ENCODE measurements at regions not wholly inside any gene's neighbourhood (a gene's known extent, or its start where the extent isn't known, plus 50 kb on each side); places are given as distances from the start of the nearest gene placed in this dataset.

GRCh38 chr17:56739376-56739775 lies 94.3 kb downstream of the C17orf67 start:
- H4K20me1 ChIP-seq (ENCODE audit: insufficient read depth), result no peaks in the 10 kb centered on the region
- H3K27me3 ChIP-seq (ENCODE audit: insufficient read depth, low read depth), result peaks cover 26% of the 10 kb centered on the region
- no peaks in the 10 kb centered on the region for H3K36me3 ChIP-seq (ENCODE audit: low read depth)
- no TSS peak for BruUV-seq (replicated peaks)
- H3K27ac ChIP-seq, result no peak overlapping the region
- no peak overlapping the region for H2AFZ ChIP-seq
- CTCF ChIA-PET, result no interaction called here
- no peak for DNase-seq
- intact Hi-C loops (cut with micrococcal nuclease; ENCODE audit: unreplicated experiment), result no loop called here
- no peaks in the 10 kb centered on the region for H3K9me3 ChIP-seq (ENCODE audit: insufficient read depth, low read depth)
- POLR2A ChIA-PET (ENCODE audit: unreplicated experiment), result no interaction called here
- H3F3A ChIP-seq (ENCODE audit: insufficient read depth, low read depth), result no peaks in the 10 kb centered on the region
- H3K9me2 ChIP-seq (ENCODE audit: insufficient read depth), result no peaks in the 10 kb centered on the region
- TF ChIP-seq EZH2 (IDR thresholded peaks at IDR 0.05; ENCODE audit: low read depth), result no peak
- TF ChIP-seq, protein P1, sequence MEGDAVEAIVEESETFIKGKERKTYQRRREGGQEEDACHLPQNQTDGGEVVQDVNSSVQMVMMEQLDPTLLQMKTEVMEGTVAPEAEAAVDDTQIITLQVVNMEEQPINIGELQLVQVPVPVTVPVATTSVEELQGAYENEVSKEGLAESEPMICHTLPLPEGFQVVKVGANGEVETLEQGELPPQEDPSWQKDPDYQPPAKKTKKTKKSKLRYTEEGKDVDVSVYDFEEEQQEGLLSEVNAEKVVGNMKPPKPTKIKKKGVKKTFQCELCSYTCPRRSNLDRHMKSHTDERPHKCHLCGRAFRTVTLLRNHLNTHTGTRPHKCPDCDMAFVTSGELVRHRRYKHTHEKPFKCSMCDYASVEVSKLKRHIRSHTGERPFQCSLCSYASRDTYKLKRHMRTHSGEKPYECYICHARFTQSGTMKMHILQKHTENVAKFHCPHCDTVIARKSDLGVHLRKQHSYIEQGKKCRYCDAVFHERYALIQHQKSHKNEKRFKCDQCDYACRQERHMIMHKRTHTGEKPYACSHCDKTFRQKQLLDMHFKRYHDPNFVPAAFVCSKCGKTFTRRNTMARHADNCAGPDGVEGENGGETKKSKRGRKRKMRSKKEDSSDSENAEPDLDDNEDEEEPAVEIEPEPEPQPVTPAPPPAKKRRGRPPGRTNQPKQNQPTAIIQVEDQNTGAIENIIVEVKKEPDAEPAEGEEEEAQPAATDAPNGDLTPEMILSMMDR (conservative IDR thresholded peaks at IDR 0.05), result no peak
- no peaks in the 10 kb centered on the region for H3K4me1 ChIP-seq (replicated peaks; ENCODE audit: insufficient read depth)
- no peaks in the 10 kb centered on the region for H3K79me2 ChIP-seq (ENCODE audit: low read depth)
- no peak overlapping the region for H3K4me2 ChIP-seq
- H3K4me3 ChIP-seq, result no peak overlapping the region

DNA sequence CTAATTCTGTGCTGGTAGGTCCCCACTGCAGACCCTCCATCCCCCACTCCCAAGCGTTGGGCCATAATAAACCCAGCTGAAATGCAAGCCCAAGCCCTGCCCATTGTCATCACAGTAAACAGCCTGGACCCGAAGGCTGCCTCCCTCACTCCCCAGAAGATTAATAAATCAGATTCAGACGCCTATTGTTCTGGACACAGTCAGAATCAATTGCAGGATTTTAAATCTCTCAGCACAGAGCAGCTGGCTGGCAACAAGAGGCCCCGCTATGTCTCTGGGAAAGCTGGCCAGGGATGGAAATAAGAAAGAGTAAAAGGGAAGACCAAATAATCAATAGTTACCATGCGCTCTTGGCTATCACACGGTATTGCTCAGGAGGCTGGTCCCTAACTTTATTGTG lies 93.9 kb downstream of the C17orf67 start:
- no peak for TF ChIP-seq EZH2 (IDR thresholded peaks at IDR 0.05; ENCODE audit: low read depth)
- TF ChIP-seq, protein P1 (conservative IDR thresholded peaks at IDR 0.05), result no peak
- Histone ChIP-seq H3K4me1 (replicated peaks; ENCODE audit: insufficient read depth) (no peaks in the 10 kb centered on the region), H2AFZ (no peak overlapping the region), H3K79me2 (ENCODE audit: low read depth) (no peaks in the 10 kb centered on the region), H3K4me2 (no peak overlapping the region), H3K4me3 (no peak overlapping the region), H3K9me3 (ENCODE audit: insufficient read depth, low read depth) (no peaks in the 10 kb centered on the region), H4K20me1 (ENCODE audit: insufficient read depth) (no peaks in the 10 kb centered on the region), H3F3A (ENCODE audit: insufficient read depth, low read depth) (no peaks in the 10 kb centered on the region), H3K9me2 (ENCODE audit: insufficient read depth) (no peaks in the 10 kb centered on the region), H3K27ac (no peak overlapping the region), H3K36me3 (ENCODE audit: low read depth) (no peaks in the 10 kb centered on the region), H3K27me3 (ENCODE audit: insufficient read depth, low read depth) (peaks cover 26% of the 10 kb centered on the region)
- intact Hi-C loops (cut with micrococcal nuclease; ENCODE audit: unreplicated experiment), result no loop called here
- DNase-seq, result no peak
- no TSS peak for BruUV-seq (replicated peaks)
- CTCF ChIA-PET, result no interaction called here
- POLR2A ChIA-PET (ENCODE audit: unreplicated experiment), result no interaction called here

DNA sequence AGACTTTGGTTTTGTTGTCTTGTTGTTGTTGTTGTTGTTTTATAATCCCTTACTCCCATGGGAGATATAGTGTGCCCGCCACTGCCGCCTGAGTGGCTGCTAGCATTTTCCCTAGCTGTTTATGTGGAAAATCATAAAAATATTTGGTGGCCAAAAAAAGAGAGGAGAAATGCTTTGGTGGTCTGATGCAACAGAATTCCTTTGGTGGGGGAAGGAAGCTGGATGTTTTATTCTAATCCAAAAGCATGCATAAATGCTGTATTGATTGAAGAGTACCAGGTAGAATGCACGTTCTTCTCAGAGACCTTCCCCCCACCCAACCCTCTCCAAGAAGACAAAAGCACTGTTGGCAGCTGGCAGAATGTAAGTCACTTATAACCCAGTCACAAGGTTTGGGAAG lies 93.2 kb downstream of the C17orf67 start:
- POLR2A ChIA-PET (ENCODE audit: unreplicated experiment), result no interaction called here
- Histone ChIP-seq H3K9me2 (ENCODE audit: insufficient read depth) (no peaks in the 10 kb centered on the region), H2AFZ (no peak overlapping the region), H3K9me3 (ENCODE audit: insufficient read depth, low read depth) (no peaks in the 10 kb centered on the region), H4K20me1 (ENCODE audit: insufficient read depth) (no peaks in the 10 kb centered on the region), H3F3A (ENCODE audit: insufficient read depth, low read depth) (no peaks in the 10 kb centered on the region), H3K36me3 (ENCODE audit: low read depth) (no peaks in the 10 kb centered on the region), H3K27me3 (ENCODE audit: insufficient read depth, low read depth) (peaks cover 26% of the 10 kb centered on the region), H3K79me2 (ENCODE audit: low read depth) (no peaks in the 10 kb centered on the region), H3K4me1 (replicated peaks; ENCODE audit: insufficient read depth) (no peaks in the 10 kb centered on the region), H3K4me3 (no peak overlapping the region), H3K4me2 (no peak overlapping the region), H3K27ac (no peak overlapping the region)
- intact Hi-C loops (cut with micrococcal nuclease; ENCODE audit: unreplicated experiment), result no loop called here
- TF ChIP-seq, protein P1 (conservative IDR thresholded peaks at IDR 0.05), result no peak
- no peak for TF ChIP-seq EZH2 (IDR thresholded peaks at IDR 0.05; ENCODE audit: low read depth)
- no TSS peak for BruUV-seq (replicated peaks)
- DNase-seq, result no peak
- CTCF ChIA-PET, result no interaction called here
